Stimulated activated CD8-positive, alpha-beta memory T cell treated with anti-CD3 and anti-CD28 coated beads, Interleukin-2, amount 100 ng/mL, for 48 hours (primary cell): ENCODE measurements at regions not wholly inside any gene's neighbourhood (a gene's known extent, or its start where the extent isn't known, plus 50 kb on each side); places are given as distances from the start of the nearest gene placed in this dataset.
"Not testable (repeated sequence)": the region's sequence is repeated elsewhere in the genome, so short reads cannot be mapped to it uniquely, and the experiment has no call there.

Experiments
- DNase-seq, 2 donors: peaks; one replicate each; pipeline ENCODE4 v3.0.0-alpha.2; 2020; ENCODE audit warnings: low read depth in 2 of 2

- DNase-seq = no peak
Measured at GRCh38 chr1:98119796-98120195, 199.0 kb upstream of the DPYD start.

GRCh38 chr1:98113811-98114210, 193.0 kb upstream of the DPYD start:
- DNase-seq = no peak

GRCh38 chr1:98112626-98113025, 191.8 kb upstream of the DPYD start:
- DNase-seq = no peak

GRCh38 chr1:98110674-98111073, 189.8 kb upstream of the DPYD start:
- no peak for DNase-seq

GRCh38 chr1:98108378-98108777, 187.5 kb upstream of the DPYD start:
- DNase-seq = not testable (repeated sequence)

GRCh38 chr1:98107256-98107655, 186.4 kb upstream of the DPYD start:
- no peak for DNase-seq

GRCh38 chr1:98104289-98104688, 183.5 kb upstream of the DPYD start:
- DNase-seq = no peak

- DNase-seq = no peak
Measured at GRCh38 chr1:98103617-98104285, 182.9 kb upstream of the DPYD start.

GRCh38 chr1:98102345-98103030, 181.7 kb upstream of the DPYD start:
- DNase-seq = no peak

GRCh38 chr1:98101364-98101763, 180.5 kb upstream of the DPYD start:
- no peak for DNase-seq

- DNase-seq = no peak
Measured at GRCh38 chr1:98099501-98099900, 178.7 kb upstream of the DPYD start.

- DNase-seq = no peak
Measured at GRCh38 chr1:98098473-98098872, 177.6 kb upstream of the DPYD start.

GRCh38 chr1:98090351-98090750, 169.5 kb upstream of the DPYD start:
- DNase-seq = no peak

- no peak for DNase-seq
Measured at GRCh38 chr1:98088381-98088780, 167.5 kb upstream of the DPYD start.

GRCh38 chr1:98086796-98087441, 166.1 kb upstream of the DPYD start:
- DNase-seq = no peak

GRCh38 chr1:98086156-98086555, 165.3 kb upstream of the DPYD start:
- DNase-seq = no peak

GRCh38 chr1:98084188-98084587, 163.4 kb upstream of the DPYD start:
- DNase-seq = no peak

GRCh38 chr1:98081944-98082343, 161.1 kb upstream of the DPYD start:
- DNase-seq = no peak

GRCh38 chr1:98078596-98078995, 157.8 kb upstream of the DPYD start:
- no peak for DNase-seq

GRCh38 chr1:98077691-98078090, 156.9 kb upstream of the DPYD start:
- no peak for DNase-seq

GRCh38 chr1:98075626-98076025, 154.8 kb upstream of the DPYD start:
- DNase-seq = no peak

GRCh38 chr1:98073823-98074222, 153.0 kb upstream of the DPYD start:
- DNase-seq = no peak

GRCh38 chr1:98073106-98073505, 152.3 kb upstream of the DPYD start:
- DNase-seq = no peak
